Hepatocyte (in vitro differentiated cells): ENCODE measurements at regions not wholly inside any gene's neighbourhood (a gene's known extent, or its start where the extent isn't known, plus 50 kb on each side); places are given as distances from the start of the nearest gene placed in this dataset.

Source experiments
- CTCF ChIP-seq: fragments of 200-600 bp; sonication (generic); IDR thresholded peaks from 2 replicates; pipeline ENCODE4 v1.5.1; 2016; ENCODE audit warnings: antibody characterized with exemption, mild to moderate bottlenecking; ENCODE audit not compliant: poor library complexity
- EZH2 ChIP-seq: fragments of 200-600 bp; sonication (generic); IDR thresholded peaks from 2 replicates; pipeline ENCODE4 v1.6.1; 2016; ENCODE audit warnings: antibody characterized with exemption, mild to moderate bottlenecking, borderline replicate concordance

GRCh38 chr1:221001167-221001566, 121.9 kb downstream of the HLX start:
- TF ChIP-seq CTCF (no peak), EZH2 (no peak)
